HG03575 (cell line): ENCODE measurements at regions not wholly inside any gene's neighbourhood (a gene's known extent, or its start where the extent isn't known, plus 50 kb on each side); places are given as distances from the start of the nearest gene placed in this dataset.

Experiments
- ATAC-seq: cut with Tn5 transposase; IDR thresholded peaks from one replicate; pipeline ENCODE4 v1.9.1; 2021; ENCODE audit not compliant: unreplicated experiment, insufficient number of reproducible peaks, low FRiP score; ENCODE audit errors: extremely low read depth

- ATAC-seq = no peak
Measured at GRCh38 chr6:131381052-131381708, 191.8 kb upstream of the ARG1 start.

GRCh38 chr6:131381709-131382093, 191.3 kb upstream of the ARG1 start:
- no peak for ATAC-seq

GRCh38 chr6:131382631-131383030, 190.4 kb upstream of the ARG1 start:
- ATAC-seq = no peak

GRCh38 chr6:131383421-131384411, 189.3 kb upstream of the ARG1 start:
- ATAC-seq = no peak

DNA sequence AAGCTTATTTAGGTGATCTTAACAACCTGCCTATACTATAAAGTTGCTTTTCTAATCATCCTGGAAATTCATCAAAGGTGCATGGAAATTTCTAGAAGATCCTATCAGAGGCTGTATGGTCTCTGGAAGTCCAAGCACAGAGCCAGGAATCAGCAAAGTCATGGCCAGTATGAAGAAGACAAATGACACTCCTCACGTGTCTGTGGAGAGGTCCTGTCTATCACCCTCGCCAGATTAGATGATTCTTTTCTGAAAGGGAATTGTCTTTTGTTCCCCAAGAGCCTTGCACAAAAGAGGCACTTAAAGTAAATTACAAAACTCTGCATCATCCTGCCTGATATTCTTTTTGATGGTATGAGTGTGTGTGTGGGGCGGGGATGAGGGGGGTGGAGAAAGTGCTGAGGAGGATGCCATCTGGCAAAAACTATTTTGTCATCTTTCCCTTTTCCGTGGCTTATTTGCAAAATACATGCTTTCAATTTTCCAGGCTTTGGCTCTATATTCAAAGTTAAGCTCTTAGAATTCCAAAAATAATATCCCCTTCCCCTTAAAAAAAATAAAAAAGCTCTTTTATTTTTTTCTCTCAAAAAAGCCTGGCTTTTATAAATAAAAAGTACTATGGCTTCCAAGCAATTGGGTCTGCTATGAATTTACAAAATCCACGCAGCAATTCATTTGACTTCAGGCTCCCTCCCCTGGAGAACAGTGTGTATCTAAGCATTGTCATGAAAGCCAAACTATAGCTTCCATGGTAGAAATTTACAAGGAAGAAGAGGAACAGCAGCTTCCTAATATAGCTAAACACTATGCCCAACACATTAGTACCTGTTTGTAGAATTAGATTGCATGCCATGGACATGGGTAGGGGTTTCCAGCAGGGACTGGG, 185.2 kb upstream of the ARG1 start:
- no peak for ATAC-seq

- ATAC-seq = no peak
Measured at GRCh38 chr6:131390322-131390721, 182.7 kb upstream of the ARG1 start.

DNA sequence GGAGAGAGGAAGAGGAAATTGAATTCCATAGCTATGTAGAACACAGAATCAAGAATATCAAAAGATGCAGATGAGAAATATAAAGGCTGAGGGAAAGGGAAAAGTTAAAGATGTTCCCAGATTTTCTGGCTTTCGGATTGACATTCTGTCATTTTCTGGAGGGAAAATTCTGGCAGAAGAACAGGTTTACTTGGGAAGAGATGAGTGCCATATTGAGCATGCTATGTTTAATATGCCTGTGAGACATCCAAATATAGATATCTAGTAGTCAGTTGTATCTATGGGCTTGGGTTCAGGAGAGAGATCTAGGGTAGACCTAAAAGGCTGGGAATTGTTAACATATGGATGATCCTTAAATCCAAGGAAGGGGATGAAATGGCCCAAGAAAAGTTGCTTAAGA, 181.9 kb upstream of the ARG1 start:
- no peak for ATAC-seq

DNA sequence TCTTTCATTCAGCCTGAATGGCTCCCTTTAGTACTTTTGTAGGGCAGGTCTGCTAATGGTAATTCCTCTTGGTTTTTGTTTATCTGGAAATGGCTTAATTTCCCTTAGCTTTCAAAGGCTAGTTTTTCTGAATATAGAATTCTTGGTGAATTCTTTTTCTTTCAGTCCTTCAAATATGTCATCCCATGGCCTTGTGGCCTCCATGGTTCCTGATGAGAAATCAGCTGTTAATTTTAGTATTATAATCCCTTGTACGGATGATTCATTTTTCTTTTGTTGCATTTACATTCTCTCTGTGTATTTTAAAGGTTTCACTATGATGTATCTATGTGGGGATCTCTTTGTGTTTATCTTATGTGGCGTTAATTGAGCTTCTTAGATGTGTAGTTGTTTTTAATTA, 179.6 kb upstream of the ARG1 start:
- no peak for ATAC-seq

DNA sequence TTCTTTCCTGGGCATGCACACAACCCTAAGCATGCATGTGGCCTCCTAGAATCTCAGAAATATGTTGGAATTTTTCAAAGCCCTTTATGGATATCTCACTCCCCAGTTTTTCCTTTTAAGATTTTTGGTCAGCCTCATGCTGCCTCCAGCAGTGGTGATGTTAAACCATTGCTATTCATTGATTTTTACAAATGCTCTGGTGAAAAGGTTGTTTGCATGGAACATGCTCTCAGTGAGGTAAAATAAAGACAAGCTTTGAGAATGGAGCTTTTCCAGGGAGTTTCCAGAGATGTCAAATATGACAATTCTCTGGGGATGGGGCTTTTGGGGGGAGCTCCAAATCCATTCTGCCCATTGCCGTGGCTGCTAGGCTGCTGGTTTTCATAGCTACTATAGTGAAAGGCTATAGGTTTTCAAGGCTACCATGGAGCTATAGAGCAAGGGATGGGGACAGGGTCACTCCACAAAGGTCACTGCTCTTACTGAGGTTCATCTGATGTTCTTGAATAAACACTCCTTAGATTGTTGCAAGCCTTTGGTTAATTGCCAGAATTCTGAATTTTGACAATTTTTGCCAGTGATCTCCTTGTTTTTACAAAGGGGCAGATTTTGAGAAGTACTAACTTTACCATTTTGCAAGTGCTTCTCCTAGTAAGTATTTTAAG, 178.1 kb upstream of the ARG1 start:
- no peak for ATAC-seq

DNA sequence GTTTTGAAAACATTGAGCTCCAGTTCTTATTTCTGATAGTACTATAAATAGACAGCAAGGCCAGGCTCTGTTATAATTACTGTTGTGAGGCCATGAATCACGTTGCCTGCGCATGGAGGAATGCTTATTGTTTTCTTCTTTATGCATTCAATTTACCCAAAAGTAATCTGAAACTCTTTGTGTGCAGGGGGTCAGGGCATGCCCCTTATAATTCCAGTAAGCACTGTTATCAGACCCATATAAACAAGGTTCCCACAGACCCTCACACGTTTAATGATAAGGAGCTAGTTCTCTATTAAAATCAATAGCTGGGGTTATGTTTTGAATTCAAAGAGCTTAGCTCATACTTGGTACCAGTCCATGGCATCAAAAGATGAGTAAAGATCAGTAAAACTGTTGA, 174.8 kb upstream of the ARG1 start:
- ATAC-seq = no peak

GRCh38 chr6:131399433-131399832, 173.6 kb upstream of the ARG1 start:
- no peak for ATAC-seq

- no peak for ATAC-seq
Measured at GRCh38 chr6:131400054-131400778, 172.8 kb upstream of the ARG1 start.

DNA sequence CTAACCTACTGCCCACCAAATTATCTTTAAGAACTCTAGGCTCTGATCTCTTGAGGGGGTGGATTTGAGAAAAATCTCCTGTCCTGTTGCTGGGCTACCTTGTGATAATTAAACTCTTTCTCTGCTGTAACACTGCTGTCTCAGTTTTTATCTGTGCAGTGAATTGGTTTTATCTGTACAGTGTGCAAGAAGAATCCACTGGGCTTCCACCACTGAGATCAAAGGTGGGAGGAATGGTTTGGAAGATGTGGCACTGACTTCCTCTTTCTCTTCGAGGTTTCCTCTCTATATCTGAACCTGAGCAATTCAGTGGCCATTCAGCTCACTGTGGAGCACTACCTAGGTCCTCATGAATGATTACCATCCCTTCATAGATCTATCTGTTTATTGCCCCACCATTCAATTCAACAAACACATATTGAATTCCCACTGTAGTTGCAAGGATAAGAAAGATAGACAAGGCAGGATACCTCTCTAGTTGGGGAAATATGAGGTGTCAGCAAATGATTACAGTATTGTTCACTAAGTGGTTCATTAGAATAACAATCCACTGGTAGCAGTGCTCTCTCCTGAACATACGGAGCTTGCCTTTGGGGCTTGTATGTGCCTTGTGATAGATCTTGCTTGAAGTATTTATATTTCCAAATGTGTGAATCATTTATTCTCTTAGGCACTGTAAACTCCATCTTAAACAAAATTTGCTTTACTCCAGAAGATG, 172.1 kb upstream of the ARG1 start:
- ATAC-seq = no peak

DNA sequence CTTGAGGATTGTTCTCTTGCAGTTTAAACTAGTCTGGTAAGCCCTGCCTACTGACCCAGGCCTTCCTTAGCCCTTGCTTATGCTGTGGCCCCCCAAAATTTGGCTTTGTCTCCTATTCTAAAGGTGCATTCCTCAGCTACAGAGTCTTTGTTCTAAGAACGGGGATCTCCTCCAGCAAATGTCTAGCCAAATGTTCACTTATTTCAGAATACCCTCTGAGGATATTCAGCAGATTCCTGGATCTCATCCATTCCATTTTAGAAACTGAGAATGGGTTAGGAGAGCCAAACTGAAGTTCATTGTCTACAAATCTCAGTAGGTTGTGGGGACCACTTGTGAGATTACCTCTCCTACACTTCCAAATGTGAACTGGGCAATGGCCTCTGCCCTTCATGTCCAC, 164.2 kb upstream of the ARG1 start:
- no peak for ATAC-seq

GRCh38 chr6:131410785-131411184, 162.2 kb upstream of the ARG1 start:
- no peak for ATAC-seq

DNA sequence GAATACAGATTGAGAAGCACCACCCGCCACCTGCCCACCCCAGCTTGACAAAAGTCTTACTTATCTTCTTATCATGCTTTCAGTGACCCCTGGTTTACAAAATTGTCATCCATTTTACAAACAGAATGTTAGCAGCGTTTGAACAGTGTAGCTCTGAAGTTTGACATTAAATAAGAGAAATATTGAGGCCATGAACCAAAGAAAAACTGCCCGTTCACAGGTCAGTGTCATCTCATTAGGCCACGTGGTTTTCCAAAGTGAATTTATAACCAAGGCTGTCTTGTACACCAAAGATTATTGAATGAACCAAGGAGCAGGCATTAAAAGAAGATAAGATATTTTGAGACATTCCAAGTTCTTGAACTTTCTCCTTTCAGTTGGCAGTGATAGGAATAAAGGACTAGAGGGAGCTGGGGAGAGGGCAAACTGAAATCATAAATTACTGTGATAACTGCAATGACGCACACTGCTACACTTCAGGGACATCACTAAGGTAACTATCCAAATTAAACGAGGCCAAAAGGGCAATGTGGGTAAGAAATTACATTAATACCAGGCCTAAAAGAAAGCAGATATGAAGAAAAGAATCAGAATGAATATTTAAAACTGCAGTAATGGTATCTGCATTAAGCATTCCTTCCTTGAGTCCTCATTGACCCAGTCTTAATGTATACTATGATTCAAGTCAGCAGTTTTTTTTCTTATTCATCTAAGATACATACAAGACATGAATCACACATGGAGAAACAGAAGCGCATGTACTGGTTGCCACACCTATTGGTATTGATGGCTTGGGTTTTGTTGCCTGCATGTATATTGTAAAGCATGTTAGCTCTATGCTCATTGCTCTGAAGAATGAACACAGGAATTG, 159.8 kb upstream of the ARG1 start:
- ATAC-seq = no peak

GRCh38 chr6:131413831-131414191, 159.2 kb upstream of the ARG1 start:
- ATAC-seq = no peak
